Activated CD8-positive, alpha-beta T cell treated with anti-CD3 and anti-CD28 coated beads, Interleukin-2, amount 10 ng/mL, durations not matched to agents 7 days and 5 days (primary cell): ENCODE measurements at regions not wholly inside any gene's neighbourhood (a gene's known extent, or its start where the extent isn't known, plus 50 kb on each side); places are given as distances from the start of the nearest gene placed in this dataset.
"Not testable (repeated sequence)": the region's sequence is repeated elsewhere in the genome, so short reads cannot be mapped to it uniquely, and the experiment has no call there.

Source experiments
- ATAC-seq: fragments of 150-1000 bp; cut with Tn5 transposase; one replicate; pipeline ENCODE4 v1.10.0; 2021; ENCODE audit warnings: moderate library complexity
- CTCF ChIA-PET: fragments of 350-600 bp; sonication (Branson Sonifier 250); formaldehyde crosslinking; loops from one replicate; lab custom pipeline; 2021; ENCODE audit warnings: antibody characterized with exemption; lab: Charles Lee
- POLR2A ChIA-PET: fragments of 350-600 bp; sonication (Branson Sonifier 250); formaldehyde crosslinking; loops from one replicate; lab custom pipeline; 2021; ENCODE audit warnings: antibody characterized with exemption; lab: Charles Lee
- DNase-seq: peaks from one replicate; pipeline ENCODE4 v3.0.0-alpha.2; 2020
- H3K27ac Mint-ChIP-seq: one replicate; pipeline ENCODE4 v1.8.0; 2021; ENCODE audit warnings: mild to moderate bottlenecking, mixed read lengths
- H3K27me3 Mint-ChIP-seq: one replicate; pipeline ENCODE4 v1.8.0; 2021; ENCODE audit warnings: low read depth, mixed read lengths
- H3K36me3 Mint-ChIP-seq: one replicate; pipeline ENCODE4 v1.8.0; 2021; ENCODE audit warnings: low read depth, mixed read lengths
- H3K4me1 Mint-ChIP-seq: one replicate; pipeline ENCODE4 v1.8.0; 2021; ENCODE audit warnings: low read depth, mixed read lengths
- H3K4me3 Mint-ChIP-seq: one replicate; pipeline ENCODE4 v1.8.0; 2021; ENCODE audit warnings: mild to moderate bottlenecking, mixed read lengths
- H3K9me3 Mint-ChIP-seq: one replicate; pipeline ENCODE4 v1.8.0; 2022; ENCODE audit warnings: mixed read lengths; ENCODE audit not compliant: insufficient read depth

DNA sequence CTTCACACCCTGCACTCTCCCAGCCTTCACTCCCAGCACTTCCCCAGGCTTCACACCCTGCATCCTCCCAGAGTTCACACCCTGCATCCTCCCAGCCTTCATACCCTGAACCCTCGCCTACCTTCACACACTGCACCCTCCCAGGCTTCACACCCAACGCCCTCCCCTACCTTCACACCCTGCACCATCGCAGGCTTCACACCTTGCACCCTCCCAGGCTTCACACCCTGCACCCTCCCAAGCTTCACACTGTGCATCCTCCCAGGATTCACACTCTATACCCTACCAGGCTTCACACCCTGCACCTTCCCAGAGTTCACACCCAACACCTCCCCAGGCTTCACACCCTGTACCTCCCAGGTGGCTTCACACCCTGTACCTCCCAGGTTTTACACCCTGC, 448.7 kb upstream of the MYT1L start:
- H3K27me3 Mint-ChIP-seq: no peaks in the 10 kb centered on the region
- no peak for DNase-seq
- no peaks in the 10 kb centered on the region for H3K36me3 Mint-ChIP-seq
- no peak for ATAC-seq
- no peaks in the 10 kb centered on the region for H3K4me1 Mint-ChIP-seq
- no peak overlapping the region for H3K27ac Mint-ChIP-seq
- POLR2A ChIA-PET: no interaction called here
- H3K4me3 Mint-ChIP-seq: no peak overlapping the region
- CTCF ChIA-PET: no interaction called here
- H3K9me3 Mint-ChIP-seq: no peaks in the 10 kb centered on the region

DNA sequence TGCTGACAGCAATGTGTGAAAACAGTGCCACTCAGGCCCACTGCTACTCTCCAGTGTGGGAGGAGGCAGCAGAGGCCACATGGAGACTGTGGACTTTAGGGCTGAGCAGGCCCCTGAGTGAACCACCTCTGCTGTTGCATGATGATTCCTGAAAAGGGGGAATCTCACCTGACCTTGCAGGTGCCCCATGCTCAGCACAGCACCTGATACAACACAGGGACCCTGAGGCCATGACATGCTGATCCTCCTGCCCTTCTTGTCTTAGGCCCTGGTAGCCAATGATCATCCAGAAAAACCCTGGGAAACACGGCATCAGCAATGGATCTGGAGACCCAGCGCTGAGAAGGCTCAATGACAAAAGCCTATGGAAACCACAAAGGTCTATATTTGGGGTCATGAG, 446.8 kb upstream of the MYT1L start:
- ATAC-seq: no peak
- H3K4me3 Mint-ChIP-seq: no peak overlapping the region
- H3K4me1 Mint-ChIP-seq: no peaks in the 10 kb centered on the region
- no peaks in the 10 kb centered on the region for H3K27me3 Mint-ChIP-seq
- H3K36me3 Mint-ChIP-seq: no peaks in the 10 kb centered on the region
- ChIA-PET CTCF (no interaction called here), POLR2A (no interaction called here)
- DNase-seq: no peak
- no peak overlapping the region for H3K27ac Mint-ChIP-seq
- H3K9me3 Mint-ChIP-seq: no peaks in the 10 kb centered on the region

DNA sequence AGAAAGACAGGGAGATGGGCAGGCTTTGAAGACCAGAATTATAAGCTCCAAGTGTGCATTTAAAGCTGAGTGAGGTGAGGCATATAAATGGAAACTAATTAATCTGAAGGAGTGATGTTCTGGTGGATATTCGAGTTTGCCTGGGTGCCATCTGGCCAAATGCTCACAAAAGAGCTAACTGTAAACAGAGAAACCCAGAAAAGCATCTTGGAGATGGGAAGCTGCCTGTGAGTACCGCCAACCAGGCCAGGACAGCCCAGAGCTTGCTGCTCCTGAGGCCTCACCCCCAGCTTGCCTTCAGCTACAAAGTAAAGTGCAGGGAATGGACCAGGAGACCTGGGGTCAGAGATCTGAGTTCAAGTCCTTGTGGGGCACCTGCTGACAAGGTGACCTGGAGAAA, 446.1 kb upstream of the MYT1L start:
- no peaks in the 10 kb centered on the region for H3K36me3 Mint-ChIP-seq
- ChIA-PET POLR2A (no interaction called here), CTCF (interaction anchor here (0.6 kb wide), 1 partner anchor 133 kb away, joined by 3 read pairs; no protein-coding TSS in a partner anchor)
- ATAC-seq (no peak), DNase-seq (no peak)
- no peak overlapping the region for H3K4me3 Mint-ChIP-seq
- no peaks in the 10 kb centered on the region for H3K27me3 Mint-ChIP-seq
- H3K27ac Mint-ChIP-seq: no peak overlapping the region
- H3K9me3 Mint-ChIP-seq: no peaks in the 10 kb centered on the region
- no peaks in the 10 kb centered on the region for H3K4me1 Mint-ChIP-seq

DNA sequence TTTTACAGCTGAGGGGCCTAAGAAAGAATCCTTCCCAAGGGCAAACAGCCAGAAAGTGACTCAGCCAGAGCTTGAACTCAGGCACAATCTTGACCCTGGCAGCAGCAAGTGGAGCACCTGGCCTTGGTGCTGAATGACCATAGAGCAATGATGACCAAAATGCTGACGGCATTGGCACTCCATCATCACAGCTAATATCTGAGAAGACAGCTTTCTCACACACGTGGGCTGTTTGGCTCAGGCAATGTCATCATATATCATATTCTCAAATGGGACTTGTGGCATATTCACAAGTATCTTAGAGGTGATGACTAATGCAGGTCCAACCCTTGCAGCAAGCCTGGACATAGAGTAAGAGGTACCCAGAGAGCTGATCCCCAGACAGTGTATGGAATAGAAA, 443.9 kb upstream of the MYT1L start:
- CTCF ChIA-PET: no interaction called here
- H3K27ac Mint-ChIP-seq: no peak overlapping the region
- no peaks in the 10 kb centered on the region for H3K4me1 Mint-ChIP-seq
- no peak for ATAC-seq
- POLR2A ChIA-PET: interaction anchor here (0.6 kb wide), 1 partner anchor 1007 kb away, joined by 3 read pairs; no protein-coding TSS in a partner anchor
- no peaks in the 10 kb centered on the region for H3K36me3 Mint-ChIP-seq
- no peak for DNase-seq
- H3K9me3 Mint-ChIP-seq: no peaks in the 10 kb centered on the region
- H3K27me3 Mint-ChIP-seq: no peaks in the 10 kb centered on the region
- H3K4me3 Mint-ChIP-seq: no peak overlapping the region

DNA sequence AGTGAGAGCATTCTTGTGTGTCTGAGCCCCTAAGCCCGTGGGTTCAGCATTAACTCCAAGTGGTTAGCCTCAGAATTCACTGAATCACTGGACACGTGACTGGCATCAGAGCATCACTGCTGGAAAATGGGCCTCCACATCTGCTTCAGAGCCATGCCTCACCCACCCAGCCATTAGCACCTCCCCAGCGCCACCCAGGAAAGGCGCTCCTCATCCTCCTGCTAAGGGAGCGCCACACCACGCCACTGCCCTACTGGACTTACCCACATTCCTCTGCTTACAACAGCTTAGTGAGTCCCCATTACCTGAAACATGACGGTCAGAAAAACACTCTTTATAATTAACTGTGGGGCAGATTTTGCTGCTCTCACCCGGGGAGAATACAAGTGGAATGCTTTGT, 442.6 kb upstream of the MYT1L start:
- H3K4me3 Mint-ChIP-seq: no peak overlapping the region
- no peaks in the 10 kb centered on the region for H3K36me3 Mint-ChIP-seq
- no peak overlapping the region for H3K27ac Mint-ChIP-seq
- no peaks in the 10 kb centered on the region for H3K4me1 Mint-ChIP-seq
- H3K27me3 Mint-ChIP-seq: no peaks in the 10 kb centered on the region
- no peaks in the 10 kb centered on the region for H3K9me3 Mint-ChIP-seq
- ATAC-seq: no peak
- ChIA-PET POLR2A (no interaction called here), CTCF (no interaction called here)
- no peak for DNase-seq

DNA sequence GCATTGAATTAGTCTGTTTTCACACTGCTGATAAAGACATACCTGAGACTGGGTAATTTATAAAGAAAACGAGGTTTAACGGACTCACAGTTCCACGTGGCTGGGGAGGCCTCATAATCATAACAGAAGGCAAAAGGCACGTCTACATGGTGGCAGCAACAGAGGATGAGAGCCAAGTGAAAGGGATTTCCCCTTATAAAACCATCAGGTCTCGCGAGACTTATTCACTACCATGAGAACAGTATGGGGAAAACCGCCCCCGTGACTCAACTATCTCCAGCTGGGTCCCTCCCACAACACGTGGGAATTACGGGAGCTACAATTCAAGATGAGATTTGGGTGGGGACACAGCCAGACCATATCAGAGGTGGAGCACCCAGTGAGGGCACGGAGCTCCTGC, 442.0 kb upstream of the MYT1L start:
- ATAC-seq, H3K9me3 Mint-ChIP-seq, POLR2A ChIA-PET, H3K4me3 Mint-ChIP-seq, H3K27ac Mint-ChIP-seq, H3K27me3 Mint-ChIP-seq, H3K36me3 Mint-ChIP-seq, H3K4me1 Mint-ChIP-seq, DNase-seq, CTCF ChIA-PET: not testable (repeated sequence)

DNA sequence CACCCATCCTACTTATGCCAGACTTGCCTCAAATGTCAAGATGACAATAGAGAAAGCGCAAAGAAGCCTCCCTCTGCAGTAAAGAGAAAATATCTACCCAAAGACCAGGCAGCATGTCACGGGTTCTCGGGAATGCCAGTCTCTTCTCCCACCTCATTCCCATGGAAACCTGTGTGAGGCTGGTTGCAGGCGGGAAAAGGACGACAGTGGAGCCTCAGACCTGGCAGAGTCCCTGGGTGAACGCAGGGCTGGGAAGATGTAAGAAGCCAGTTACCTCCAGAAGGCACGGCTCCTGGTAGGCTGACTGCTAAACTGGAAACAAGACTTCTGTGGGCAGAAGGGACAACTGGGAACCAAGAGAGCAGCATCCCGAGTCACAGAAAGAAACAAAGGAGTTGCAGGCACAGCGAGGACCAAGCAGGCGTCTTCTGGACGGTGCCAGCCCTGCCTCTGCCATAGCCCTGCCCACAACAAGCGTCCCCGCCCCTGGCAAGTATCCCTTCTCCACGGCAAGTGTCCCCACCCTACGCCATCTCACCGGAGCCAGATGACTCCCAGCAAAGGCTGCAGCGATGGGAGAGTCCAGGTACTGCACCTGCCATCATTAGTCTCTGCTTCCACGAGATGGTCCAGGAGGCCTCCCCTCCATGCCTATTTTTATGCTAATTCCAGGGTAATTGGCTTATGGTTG, 440.8 kb upstream of the MYT1L start:
- ATAC-seq: no peak
- no peak overlapping the region for H3K27ac Mint-ChIP-seq
- POLR2A ChIA-PET: no interaction called here
- no peaks in the 10 kb centered on the region for H3K4me1 Mint-ChIP-seq
- DNase-seq: no peak
- no peaks in the 10 kb centered on the region for H3K36me3 Mint-ChIP-seq
- no peaks in the 10 kb centered on the region for H3K9me3 Mint-ChIP-seq
- H3K27me3 Mint-ChIP-seq: no peaks in the 10 kb centered on the region
- H3K4me3 Mint-ChIP-seq: no peak overlapping the region
- CTCF ChIA-PET: no interaction called here

DNA sequence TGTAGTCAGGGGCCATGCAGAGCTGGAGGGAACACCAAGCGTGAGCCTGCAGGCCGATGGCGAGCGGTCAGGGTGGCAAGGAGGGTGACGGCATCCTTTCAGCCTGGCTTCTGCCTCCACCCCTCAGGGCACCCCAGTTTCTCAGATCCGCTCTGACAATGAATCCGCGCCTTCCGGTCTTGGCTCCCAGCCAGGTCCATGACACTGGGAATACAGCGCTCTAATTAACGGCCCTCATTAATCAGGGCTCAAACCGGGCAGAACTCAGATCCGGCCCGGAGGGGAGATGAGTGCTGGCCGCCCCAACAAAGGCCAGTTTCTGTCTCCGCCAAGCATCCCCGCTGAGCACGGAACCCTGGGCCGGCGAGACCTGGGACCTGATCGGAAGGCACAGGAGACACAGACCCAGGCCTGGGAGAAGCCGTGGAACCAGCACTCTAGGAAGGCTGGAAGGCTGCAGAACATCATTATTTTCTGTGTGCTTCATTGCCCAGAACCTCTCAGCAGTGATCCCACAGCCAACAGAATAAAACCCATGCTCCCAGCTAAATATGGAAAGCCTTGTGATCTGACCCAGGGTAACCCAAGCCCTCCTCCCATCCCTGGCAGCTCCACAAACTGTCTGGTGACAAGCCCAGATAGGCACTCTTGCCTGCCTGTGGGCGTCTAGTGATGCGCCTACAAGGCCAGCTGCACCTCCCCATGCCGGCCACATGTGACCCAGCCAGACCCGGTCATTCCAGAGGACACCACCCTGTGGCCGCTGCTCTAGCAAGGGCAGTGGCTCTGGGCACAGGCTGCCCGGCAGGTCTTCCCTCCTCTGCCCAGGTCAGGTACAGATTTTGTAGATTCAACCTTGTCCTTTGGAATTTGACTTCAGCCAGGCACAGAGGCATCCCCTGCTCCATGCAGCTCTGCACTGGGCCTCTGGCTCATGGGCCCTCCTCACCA, 438.7 kb upstream of the MYT1L start:
- POLR2A ChIA-PET: no interaction called here
- H3K27me3 Mint-ChIP-seq: no peaks in the 10 kb centered on the region
- H3K4me3 Mint-ChIP-seq: no peak overlapping the region
- no peaks in the 10 kb centered on the region for H3K4me1 Mint-ChIP-seq
- H3K9me3 Mint-ChIP-seq: no peaks in the 10 kb centered on the region
- no peak overlapping the region for H3K27ac Mint-ChIP-seq
- DNase-seq: no peak
- ATAC-seq: no peak
- H3K36me3 Mint-ChIP-seq: no peaks in the 10 kb centered on the region
- CTCF ChIA-PET: no interaction called here

DNA sequence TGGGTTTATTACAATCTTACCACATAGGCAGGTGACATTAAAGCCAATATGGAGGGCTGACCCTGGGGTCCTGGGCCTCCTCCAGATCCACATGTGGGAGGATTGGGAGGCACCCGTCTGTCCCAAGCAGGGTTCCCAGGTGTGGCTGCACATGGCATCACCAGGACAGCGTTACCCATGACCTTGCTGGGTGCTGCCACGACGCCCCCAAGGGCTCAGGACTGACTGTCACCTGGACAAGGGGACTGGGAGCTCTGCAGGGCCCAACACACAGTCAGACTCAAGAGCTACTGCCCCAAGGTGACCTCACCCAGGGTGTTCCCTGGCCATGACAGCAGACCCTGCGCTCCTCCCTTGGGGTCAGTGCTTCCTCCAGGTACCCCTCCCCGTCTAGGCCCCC, 437.4 kb upstream of the MYT1L start:
- no peaks in the 10 kb centered on the region for H3K36me3 Mint-ChIP-seq
- H3K9me3 Mint-ChIP-seq: no peaks in the 10 kb centered on the region
- CTCF ChIA-PET: no interaction called here
- DNase-seq (no peak), ATAC-seq (no peak)
- H3K4me3 Mint-ChIP-seq: no peak overlapping the region
- H3K4me1 Mint-ChIP-seq: no peaks in the 10 kb centered on the region
- POLR2A ChIA-PET: no interaction called here
- no peaks in the 10 kb centered on the region for H3K27me3 Mint-ChIP-seq
- H3K27ac Mint-ChIP-seq: no peak overlapping the region

DNA sequence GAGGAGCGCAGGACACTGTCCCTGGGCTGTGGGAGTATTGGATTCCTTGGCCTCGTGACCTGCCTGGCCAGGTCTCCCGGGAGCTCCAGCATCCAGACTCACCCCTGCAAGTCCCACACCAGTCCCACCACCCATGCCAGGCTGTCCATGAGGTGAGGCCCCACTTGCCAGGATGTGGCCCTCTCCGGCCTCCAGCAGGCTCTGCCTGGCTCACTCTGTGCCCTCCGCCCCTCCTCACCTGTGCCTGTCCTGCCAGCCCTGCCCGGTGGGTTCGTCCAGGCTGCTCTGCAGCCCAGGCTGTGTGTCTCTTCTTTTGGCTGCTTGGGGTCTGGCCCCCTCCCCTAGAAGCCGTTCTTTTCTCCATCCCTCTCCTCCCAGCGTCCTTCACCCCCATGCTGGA, 436.8 kb upstream of the MYT1L start:
- no peaks in the 10 kb centered on the region for H3K9me3 Mint-ChIP-seq
- H3K36me3 Mint-ChIP-seq: no peaks in the 10 kb centered on the region
- ATAC-seq (no peak), DNase-seq (no peak)
- CTCF ChIA-PET: no interaction called here
- no peak overlapping the region for H3K27ac Mint-ChIP-seq
- POLR2A ChIA-PET: no interaction called here
- H3K27me3 Mint-ChIP-seq: no peaks in the 10 kb centered on the region
- H3K4me1 Mint-ChIP-seq: no peaks in the 10 kb centered on the region
- no peak overlapping the region for H3K4me3 Mint-ChIP-seq

DNA sequence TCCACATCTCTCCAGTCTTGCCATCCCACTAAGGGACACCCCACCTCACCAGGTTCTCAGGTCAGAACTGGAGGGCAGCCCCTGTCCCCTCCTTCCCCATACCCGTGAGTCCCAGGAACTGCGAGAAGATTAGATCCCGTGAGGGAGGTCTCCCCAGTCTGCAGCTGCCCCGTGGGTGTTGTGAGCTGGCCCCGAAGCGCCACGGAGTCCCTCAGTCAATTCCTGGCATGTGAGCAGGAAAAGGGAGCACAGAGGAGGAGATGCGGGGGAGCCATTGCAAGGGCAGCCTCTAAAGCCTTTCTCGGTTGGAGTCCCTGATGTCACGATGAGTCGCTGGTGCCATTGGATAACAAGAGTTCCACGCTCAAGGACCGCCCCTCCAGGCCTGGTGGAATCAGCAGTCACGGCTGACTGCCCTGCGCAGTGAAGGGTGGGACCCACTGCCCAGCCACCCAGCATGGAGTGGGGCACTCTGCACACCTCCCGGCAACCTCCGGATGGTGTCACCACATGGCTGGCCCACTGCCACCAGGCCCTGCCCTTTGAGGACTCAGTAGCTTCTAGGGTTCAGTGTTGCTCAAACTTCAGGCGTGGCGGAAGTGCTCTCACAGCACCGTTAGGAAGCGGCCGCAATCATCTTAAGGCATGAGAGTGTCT, 434.9 kb upstream of the MYT1L start:
- ATAC-seq (no peak), DNase-seq (no peak)
- H3K36me3 Mint-ChIP-seq: no peaks in the 10 kb centered on the region
- ChIA-PET POLR2A (no interaction called here), CTCF (no interaction called here)
- no peak overlapping the region for H3K27ac Mint-ChIP-seq
- no peaks in the 10 kb centered on the region for H3K4me1 Mint-ChIP-seq
- no peaks in the 10 kb centered on the region for H3K27me3 Mint-ChIP-seq
- no peaks in the 10 kb centered on the region for H3K9me3 Mint-ChIP-seq
- no peak overlapping the region for H3K4me3 Mint-ChIP-seq

DNA sequence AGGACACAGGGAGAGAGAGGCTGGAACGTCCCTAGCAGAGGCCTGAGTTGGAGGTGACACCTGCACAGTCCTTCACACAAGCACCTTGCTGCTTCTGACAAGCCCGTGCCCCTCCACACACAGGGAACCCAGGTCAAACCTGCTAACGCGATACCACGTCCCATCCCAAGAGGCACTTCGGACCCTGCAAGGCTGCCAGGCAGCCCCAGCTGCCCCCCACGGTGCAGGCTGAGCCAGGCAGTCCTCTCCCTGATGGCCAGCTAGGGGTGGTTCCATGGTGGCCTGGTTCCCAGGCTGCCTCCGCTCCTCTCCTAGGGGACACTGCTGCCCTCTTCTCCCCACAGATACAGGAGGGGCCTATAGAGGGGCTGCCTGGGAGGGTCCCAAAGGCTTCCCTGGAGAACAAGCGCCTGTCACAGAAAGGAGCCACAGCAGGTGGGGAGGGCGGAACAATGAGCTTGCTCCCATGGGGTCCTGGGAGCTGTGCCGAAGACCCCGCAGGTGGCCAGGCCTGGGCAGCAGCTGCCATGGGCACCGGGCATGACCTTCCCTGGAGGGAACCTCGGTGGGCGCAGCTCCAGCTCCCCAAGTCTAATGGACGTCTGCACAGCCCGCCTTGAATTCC, 434.2 kb upstream of the MYT1L start:
- no peak for DNase-seq
- no peaks in the 10 kb centered on the region for H3K27me3 Mint-ChIP-seq
- no peak overlapping the region for H3K27ac Mint-ChIP-seq
- ATAC-seq: no peak
- ChIA-PET POLR2A (no interaction called here), CTCF (no interaction called here)
- H3K4me1 Mint-ChIP-seq: no peaks in the 10 kb centered on the region
- no peaks in the 10 kb centered on the region for H3K9me3 Mint-ChIP-seq
- H3K4me3 Mint-ChIP-seq: no peak overlapping the region
- H3K36me3 Mint-ChIP-seq: no peaks in the 10 kb centered on the region
